ENCODE measurements at regions not wholly inside any gene's neighbourhood (a gene's known extent, or its start where the extent isn't known, plus 50 kb on each side); places are given as distances from the start of the nearest gene placed in this dataset.
"Not testable (repeated sequence)": the region's sequence is repeated elsewhere in the genome, so short reads cannot be mapped to it uniquely, and the experiment has no call there.

DNA sequence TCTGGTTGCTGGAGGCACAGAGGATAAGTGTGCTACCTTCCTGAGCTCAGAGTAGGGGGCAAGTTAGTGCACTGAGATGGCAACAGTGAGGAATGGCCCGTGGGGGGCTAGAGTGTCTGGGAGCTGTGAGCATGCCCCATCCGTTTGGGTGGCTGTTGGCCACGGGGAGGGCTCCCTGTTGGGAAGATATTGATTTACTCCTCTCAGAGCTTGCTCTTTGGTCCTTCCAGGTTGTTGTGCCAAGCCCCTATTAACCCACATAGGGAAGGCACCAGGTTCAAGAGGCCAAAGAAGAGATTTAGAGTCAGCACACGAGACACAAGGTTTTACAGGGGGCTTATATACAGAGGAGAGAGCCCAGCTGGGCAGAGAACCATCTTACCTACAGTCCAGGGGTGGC is 318.8 kb downstream of the TSN start:
- DNase-seq: no peak

DNA sequence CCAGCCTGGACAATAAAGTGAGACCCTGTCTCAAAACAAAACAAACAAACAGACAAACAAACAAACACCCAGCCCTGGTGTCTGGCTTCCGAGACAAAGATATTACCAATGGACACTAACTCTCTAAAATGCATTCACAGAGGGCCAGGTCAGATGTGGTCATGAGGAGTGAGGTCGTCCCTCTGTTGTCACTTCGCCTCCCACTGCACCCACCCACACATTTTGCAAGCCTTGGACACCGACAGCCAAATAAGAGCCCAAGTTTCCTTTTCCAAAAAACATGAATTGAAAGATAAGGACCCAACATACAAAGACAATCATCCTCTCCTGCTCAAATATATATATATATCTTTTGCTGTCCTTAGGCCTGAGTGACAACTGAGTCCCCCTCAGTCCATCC is 319.9 kb downstream of the TSN start:
- no peak for DNase-seq

DNA sequence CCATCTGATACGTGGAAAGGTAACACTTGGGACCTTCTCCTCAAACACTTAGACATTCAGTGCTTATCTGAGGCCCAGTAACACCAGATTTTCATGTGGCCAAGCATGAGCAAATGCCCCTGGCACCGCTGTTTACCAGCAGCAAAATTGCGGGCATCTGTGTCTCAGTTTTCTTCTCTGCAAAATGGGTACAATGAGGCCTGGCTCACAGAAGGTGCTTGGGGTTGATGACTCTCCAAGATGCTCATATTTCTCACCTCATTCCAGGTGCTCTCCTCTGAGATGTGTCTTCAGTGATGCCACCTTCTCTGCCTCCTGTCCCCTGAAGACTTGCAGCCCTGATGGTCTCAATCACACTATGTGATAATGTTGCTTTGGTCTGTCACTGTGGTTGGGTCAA is 321.7 kb downstream of the TSN start:
- DNase-seq: no peak

DNA sequence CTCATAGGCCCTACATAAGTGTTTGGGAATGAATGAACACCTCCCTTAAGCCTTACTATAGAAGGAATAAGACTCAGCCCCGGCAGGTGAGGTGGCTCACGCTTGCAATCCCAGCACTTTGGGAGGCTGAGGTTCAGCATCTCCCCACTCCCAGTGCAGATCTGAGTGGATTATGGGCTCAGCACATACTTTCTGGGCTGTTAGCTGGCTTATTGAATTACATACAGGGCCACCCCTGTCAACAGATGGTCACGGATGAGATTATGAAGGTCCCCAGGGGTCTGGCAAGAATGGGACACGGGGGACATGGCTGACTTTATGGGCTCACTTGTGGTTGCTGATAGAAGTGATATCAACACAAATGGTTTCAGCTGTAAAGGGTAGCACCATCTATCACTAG is 322.3 kb downstream of the TSN start:
- no peak for DNase-seq

DNA sequence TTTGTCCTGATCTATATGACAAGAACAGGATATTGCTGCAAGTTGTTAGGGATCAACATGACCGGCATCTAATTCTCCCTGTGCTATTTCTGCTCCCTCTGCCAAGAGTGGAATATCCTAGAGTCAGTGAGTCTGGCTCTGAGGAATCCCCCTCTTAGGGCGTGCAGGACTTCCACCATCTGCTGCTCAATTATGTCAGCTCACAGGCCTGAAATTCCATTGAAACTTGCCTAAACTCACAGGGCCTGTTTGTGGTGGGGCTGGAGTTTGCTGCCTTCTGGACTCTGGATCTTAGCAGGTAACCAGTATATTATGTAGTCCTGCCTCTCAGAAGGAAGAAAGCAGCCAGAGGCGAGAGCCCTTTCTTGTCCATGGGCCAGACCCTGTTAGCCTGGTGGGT is 323.0 kb downstream of the TSN start:
- DNase-seq: no peak

DNA sequence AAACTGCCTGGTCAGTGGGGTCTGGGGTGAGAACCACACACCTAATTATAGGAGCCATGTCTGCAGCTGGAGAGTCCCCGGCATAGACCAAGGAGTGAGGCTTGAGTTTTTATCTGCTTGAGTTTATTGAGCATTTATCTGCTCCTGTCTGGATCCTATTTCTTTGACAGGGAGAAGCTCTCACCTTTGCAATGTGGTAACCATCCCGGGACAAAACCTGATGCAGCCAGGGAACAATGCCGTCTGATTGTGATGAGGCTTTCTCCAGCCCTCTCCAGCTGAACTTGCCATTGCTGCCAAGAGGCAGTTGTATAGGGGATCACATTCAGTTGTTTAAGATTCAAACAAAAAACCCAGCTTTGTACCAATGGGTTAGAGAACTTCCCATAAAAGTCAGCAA is 324.4 kb downstream of the TSN start:
- DNase-seq: no peak

DNA sequence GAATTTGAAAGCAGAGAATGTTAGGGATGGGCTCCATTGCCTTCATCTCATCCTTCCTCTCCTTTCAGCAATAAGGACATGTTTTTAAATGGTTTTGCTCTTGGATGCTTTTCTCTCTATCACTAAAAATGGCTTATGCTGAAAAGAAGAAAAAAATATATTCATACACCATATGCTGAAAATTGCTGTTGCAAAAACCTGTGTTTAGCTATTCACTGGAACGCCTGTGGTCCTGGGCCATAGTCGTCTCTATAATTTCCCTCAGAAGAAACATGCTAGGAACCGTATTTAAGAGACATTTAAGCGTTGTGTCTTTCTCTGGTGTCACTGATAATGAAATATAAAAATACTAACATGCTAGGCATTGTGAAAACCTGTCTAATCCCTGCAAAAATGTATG is 324.9 kb downstream of the TSN start:
- DNase-seq: no peak

DNA sequence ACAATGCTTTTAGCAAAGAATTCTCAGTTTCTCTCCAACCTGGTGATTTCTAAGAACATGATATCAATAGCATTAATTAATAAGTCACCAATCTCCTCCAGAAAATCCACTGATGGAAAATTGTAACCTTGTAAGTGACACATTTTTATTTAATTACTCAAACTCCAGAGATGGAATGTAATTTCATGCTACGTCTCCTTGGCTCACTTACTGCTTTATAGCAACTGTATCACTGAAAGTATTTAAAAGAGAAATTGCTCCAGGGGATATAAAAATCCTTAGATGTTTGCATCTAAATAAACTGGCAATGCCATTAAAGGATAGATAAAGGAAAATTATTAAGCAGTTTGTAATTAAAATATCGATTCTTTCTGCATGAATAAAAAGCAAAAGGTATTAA is 325.4 kb downstream of the TSN start:
- no peak for DNase-seq

DNA sequence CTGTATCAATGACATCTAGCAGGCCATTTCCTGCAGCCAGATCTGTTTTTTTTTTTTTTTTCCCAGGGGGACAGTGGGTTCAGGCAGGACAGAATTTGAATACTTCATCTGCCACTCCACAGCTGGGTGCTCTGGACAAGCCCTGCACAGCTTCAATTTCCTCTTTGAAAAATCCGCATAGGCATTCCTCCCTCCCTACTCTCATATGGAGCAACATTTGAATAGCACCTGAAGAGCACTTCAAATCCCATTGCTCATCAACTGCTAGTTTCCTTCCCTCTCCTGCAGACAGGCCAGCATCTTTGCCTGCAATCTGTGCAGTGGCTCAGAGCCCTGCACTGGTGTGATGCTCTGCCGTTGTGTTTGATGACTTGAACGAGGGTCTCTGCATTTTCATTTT is 326.3 kb downstream of the TSN start:
- no peak for DNase-seq

DNA sequence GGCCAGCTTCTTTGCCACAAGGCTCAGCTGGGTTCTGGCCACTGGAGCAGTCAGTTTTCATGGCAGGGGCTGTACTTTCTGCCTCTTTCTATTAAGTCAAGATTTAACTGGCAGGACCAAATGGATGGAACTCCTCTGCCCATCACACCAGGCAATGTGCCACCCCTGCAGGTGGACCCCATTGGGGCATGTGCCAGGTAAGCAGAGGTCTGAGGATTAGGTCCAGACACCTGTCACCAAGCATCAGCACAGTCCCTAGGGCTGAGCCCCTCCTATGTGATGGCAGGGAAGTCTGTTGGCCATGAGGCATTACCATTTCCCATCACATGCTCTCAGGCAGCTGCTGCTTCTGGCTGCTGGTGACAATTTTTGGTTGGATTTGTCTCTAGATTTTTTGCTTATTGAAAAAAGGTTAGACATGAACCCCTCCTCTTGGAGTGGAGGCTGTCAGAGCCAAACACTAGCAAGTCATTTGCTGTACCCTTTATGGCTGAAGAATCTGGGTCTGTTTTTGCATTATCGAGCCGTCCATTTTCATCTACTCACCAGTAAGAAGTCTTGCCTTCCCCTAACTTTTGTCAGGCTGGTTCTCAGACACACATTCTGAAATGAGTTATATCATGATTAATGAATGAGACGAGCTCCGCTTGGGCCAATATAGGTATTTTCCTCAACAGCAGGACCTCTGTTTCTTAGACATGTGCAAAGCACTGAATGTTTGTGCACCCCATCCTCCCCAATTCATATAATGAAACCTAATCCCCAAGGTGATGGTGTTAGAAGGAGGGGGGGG is 328.0 kb downstream of the TSN start:
- DNase-seq: no peak

DNA sequence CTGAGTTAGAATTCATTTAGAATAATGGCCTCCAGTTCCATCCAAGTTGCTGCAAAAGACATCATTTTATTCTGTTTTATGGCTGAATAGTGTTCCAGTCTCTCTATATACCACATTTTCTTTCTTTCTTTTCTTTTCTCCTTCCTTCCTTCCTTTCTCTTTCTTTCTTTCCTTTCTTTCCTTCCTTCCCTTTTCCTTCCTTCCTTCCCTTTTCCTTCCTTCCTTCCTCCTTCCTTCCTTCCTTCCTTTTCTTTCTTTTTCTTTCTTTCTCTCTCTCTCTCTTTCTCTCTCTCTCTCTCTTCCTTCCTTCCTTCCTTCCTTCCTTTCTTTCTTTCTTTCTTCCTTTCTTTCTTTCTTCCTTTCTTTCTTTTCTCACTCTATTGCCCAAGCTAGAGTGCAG is 330.2 kb downstream of the TSN start:
- DNase-seq: not testable (repeated sequence)

DNA sequence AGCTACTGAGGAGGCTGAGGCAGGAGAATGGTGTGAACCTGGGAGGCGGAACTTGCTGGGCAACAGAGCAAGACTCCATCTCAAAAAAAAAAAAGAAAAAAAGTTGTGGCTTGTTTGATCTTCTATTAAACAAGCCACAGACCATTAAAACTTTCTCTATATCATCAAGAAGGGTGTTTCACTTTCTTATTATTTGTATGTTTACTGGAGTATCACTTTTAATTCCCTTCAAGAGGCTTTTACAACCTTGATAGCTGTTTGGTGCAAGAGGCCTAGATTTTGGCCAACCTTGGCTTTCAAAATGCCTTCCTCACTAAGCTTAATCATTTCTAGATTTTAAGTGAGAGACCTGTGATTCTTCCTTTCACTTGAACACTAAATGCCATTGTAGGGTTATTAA is 339.1 kb downstream of the TSN start:
- no peak for DNase-seq

DNA sequence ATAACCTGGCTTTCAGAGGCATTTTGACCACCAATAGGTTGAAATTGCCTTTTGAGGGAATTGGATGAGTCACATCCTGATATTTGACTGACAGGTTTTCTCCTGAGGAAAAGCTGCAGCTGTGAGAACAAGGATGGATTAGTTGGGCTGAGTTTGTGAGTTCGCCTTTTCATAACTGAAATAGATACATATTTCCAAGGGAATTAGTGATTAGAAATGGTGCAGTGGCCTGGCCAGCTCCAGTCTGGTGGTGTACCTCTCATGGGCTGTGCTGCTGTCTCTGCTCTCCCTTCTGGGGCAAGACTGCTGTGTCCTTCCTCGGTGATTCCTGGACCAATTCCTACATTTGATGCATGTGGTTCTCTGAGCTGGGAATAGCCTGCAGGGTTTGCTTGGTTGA is 341.3 kb downstream of the TSN start:
- no peak for DNase-seq

DNA sequence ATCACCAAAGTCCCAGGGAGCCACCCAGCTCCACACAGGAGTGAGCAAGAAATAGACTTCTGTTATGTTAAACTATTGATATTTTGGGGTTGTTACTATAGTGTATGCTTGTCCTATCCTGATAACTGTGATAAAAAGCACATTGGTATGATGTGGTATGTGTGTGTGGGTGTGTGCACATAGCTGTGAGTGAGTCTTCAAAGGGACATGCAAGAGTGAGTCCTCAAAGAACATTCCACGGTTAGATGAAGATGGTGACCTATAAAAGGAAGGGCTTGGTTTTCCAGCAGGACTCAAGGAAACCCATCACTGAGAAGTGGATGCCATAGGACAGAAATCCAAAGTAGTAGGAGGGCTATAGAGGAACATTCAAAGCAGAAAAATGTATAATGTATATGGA is 342.9 kb downstream of the TSN start:
- DNase-seq: no peak

DNA sequence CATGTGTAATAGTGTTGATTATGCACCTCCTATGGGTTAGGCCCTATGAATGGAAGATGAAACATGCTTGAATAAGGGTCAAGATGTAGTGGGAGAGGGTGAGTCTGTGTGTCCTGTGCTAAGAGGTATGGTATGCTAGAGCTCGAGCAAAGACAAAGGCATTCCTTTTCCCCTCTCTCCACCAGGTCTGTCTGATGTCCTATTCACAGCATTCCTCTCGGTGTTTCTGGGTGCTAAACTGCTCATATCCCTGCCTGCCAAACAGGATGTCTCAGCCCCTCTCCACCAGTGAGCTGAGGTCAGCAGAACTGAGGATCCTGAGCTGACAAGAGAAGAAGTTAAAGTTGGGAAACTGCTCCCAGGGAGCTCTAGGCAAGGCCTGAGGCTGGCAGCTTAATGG is 344.9 kb downstream of the TSN start:
- no peak for DNase-seq

DNA sequence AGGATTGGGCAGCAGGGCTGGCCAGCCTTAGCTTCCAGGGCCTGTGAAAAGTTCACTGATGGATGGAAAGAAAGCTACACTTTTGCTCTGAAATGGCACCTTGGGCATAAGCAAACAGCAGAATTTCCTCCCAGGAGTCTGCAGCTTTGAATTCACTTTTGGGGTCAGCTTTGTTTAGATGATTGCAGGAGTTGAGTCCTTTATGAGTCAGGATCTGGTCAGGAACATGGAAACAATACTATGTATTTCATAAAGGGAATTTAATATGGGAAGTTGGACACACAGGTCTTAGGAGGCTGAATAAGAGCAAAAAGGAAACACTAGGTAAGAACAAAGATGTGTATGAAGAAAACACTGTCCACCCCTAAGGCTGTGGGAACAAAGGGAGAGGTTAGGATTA is 345.3 kb downstream of the TSN start:
- DNase-seq: no peak

DNA sequence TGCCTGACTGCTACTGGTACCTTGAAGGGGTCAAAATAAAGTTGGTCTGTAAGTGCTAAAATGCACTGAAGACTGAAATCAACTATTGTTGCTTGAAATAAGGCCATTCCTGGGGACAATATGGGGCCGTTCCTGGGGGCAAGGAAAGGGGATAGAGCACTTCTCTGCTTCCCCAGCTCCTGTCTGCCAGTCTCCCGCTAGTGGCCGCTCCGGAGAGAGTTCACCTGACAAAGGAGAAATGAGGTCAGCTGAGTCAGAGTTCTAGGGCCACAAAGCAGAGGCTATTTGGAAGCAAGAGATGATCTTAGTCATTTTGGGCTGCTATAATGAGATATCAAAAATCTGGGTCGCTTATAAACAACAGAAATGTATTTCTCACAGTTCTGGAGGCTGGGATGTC is 345.9 kb downstream of the TSN start:
- no peak for DNase-seq

DNA sequence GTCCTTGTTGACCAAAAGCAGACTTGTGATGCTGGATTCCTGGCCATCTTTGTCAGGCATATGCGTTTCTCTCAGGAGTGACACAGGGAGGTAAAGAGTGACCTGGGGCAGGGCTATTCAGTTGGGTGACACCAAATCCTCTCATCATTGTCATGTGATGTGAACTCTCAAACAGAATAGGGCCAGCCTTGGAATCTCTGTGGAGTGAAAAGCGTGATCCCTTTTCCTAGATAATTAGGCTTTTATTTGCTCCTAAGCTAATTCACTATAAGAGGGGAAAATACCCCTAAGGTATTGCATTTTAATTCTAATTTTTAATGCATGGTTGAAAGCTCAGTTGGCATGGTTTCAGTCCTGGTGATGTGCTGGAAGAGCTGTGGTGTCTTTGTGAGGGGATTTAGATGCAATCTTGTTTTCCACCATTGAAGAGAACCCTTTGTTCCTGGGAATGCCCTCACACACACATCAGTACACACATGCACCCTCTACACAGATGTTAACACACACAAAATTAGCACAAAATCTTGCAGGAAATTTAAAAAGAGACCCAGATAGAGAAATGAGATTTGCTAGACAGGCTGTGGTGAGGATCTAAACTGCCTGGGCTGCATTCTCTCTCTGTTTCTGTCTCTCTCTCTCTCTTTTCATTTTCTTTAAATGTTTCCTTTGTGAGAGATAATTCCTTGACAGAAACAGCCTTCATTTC is 349.9 kb downstream of the TSN start:
- no peak for DNase-seq

DNA sequence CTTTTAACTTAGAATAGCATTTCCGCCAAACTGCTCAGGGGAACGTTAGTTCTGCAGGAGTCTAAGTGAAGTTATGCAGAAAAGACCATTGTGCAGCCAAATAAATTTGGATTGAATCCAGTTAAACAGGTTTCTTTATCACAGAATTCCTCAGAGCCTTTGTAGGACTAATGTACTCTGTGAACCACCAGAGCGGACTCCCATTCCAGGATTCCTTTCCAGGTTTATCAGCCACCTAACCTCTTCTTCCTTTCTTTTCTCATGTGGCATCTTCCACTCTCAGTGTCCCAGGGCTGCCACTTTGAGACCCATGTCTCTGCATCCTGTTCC is 350.4 kb downstream of the TSN start:
- DNase-seq: no peak

DNA sequence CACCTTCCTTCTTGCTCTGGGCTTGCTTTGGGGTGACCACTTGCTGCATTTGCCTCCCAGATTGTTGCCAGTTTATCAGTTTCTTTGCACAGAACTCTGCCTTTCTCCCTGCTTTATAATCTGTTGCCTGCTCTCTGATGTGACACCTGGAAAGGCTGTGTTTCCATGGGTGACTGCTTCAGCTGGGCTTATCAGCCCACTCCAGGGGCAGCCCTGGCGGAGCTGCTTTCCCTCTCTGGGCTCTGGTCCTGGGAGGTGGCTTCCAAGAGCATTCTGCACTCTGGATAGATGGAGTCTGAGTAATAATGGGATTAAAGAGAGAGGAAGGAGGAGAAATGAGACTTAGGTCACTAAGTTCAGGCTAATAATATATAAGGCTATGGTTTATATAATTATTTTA is 352.7 kb downstream of the TSN start:
- DNase-seq: no peak

DNA sequence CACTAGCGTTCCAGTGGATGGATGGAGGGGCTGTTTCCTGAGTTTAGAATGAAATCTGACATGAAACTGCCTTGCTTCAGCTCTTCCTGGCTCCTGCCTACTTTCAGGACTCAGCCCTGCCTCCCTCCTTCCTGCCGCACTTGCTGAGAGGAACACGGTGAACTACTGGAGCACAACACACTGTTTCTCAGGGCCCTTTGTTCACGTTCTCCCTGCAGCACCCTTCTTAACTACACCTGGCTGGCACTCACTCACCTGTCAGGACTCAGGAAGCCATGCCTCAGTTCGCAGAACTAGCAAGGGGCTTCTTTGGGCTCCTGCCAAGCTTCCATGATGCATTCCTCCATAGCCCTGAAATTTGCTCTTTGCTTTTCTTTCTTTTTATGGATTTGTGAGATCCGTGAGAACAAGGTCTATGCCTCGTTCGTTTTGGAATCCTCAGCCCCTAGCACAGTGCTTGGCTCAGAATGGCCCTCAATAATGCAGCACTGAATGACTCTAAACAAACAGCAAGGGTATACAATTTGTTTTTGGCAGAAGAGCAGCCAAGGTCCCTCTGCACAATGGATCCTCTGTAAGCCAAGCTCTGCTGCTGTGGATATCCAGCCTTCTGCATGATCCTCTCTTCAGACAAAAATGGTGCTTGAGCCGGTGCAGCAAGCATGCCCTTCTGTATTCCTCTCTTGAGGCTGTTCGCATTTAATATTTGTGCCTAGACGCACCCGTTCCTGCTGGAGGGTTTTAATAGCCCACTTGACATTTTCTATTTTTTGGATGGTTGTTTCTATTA is 357.0 kb downstream of the TSN start:
- no peak for DNase-seq

DNA sequence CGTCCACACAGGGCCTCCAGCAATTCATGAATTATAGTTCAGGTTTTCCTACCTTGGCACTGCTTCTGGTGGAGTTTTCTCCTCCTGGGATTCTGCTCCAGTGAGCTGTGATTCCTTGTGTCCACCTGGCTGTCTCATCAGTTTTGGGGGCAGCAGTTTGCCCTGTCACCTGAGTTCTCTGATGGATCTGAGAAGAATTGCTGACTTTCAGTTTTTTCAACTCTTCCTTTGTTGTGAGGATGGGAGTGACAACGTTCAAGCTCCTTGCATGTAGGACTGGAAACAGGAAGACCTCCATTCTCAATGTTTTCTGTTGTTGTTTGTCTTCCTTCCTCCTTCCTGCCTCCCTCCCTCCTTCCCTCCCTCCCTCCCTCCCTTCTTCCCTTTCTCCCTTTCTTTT is 359.0 kb downstream of the TSN start:
- no peak for DNase-seq

DNA sequence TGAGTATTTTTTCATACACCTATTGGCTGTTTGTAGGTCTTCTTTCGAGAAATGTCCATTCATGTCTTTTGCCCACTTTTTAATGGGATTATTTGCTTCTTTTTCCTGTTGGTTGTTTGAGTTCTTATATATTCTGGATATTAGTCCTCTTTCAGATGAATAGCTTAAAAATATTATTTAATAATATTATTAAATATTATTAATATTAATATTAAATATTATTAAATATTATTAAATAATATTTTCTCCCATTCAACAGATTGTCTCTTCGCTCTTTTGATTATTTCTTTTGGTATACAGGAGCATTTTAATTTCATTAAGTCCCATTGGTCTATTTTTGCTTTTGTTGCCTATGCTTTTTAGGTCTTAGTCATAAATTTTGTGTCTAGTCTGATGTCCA is 361.9 kb downstream of the TSN start:
- no peak for DNase-seq

DNA sequence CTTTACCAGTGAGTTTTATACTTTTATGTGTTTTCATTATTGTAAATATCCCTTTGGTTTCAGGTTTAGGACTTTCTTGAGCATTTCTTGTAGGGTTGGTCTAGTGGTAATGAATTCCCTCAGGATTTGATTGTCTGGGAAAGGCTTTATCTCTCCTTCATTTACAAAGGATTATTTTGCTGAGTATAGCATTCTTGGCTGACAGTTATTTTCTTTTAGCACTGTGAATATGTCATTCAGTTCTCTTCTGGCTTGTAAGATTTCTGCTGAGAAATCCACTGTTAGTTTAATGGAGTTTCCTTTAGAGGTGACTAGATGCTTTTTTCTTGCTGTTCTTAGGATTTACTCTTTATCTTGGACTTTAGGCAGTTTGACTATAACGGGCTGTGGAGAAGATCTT is 373.9 kb downstream of the TSN start:
- DNase-seq: no peak

Measured in SIG-M5 (cell line).